NCI-H2196 (cell line): ENCODE measurements at regions not wholly inside any gene's neighbourhood (a gene's known extent, or its start where the extent isn't known, plus 50 kb on each side); places are given as distances from the start of the nearest gene placed in this dataset.
A peak's percentile ranks its signal among the peaks of the same experiment; 100 is the strongest.

Experiments used
- DNase-seq: peaks from one replicate; lab custom pipeline; 2025; ENCODE audit not compliant: unreplicated experiment; lab: John Stamatoyannopoulos, UW

- DNase-seq, result no peak
These were observed 55.7 kb downstream of the IRF2BP2 start for GRCh38 chr1:234554218-234554697.

- DNase-seq, result no peak
These were observed 56.5 kb downstream of the IRF2BP2 start for GRCh38 chr1:234553240-234554188.

GRCh38 chr1:234551032-234551378, 59.0 kb downstream of the IRF2BP2 start:
- no peak for DNase-seq

GRCh38 chr1:234550341-234551031, 59.5 kb downstream of the IRF2BP2 start:
- no peak for DNase-seq

GRCh38 chr1:234549447-234550021, 60.4 kb downstream of the IRF2BP2 start:
- DNase-seq, result no peak

GRCh38 chr1:234546890-234547788, 62.8 kb downstream of the IRF2BP2 start:
- no peak for DNase-seq

- no peak for DNase-seq
These were observed 63.6 kb downstream of the IRF2BP2 start for GRCh38 chr1:234546387-234546704.

GRCh38 chr1:234545517-234546386, 64.2 kb downstream of the IRF2BP2 start:
- no peak for DNase-seq

GRCh38 chr1:234544087-234544579, 65.2 kb upstream of the TARBP1 start:
- DNase-seq, result peak; percentile 58

- DNase-seq, result no peak
These were observed 64.6 kb upstream of the TARBP1 start for GRCh38 chr1:234543442-234544086.

GRCh38 chr1:234542211-234542850, 63.4 kb upstream of the TARBP1 start:
- DNase-seq, result no peak

GRCh38 chr1:234541286-234541975, 62.5 kb upstream of the TARBP1 start:
- DNase-seq, result no peak

GRCh38 chr1:234540404-234540762, 61.4 kb upstream of the TARBP1 start:
- no peak for DNase-seq

GRCh38 chr1:234539666-234540403, 60.9 kb upstream of the TARBP1 start:
- no peak for DNase-seq

GRCh38 chr1:234538930-234539649, 60.1 kb upstream of the TARBP1 start:
- no peak for DNase-seq

GRCh38 chr1:234538062-234538731, 59.2 kb upstream of the TARBP1 start:
- no peak for DNase-seq
